Stimulated activated naive CD4-positive, alpha-beta T cell (primary cell): ENCODE measurements at regions not wholly inside any gene's neighbourhood (a gene's known extent, or its start where the extent isn't known, plus 50 kb on each side); places are given as distances from the start of the nearest gene placed in this dataset.
A peak's percentile ranks its signal among the peaks of the same experiment; 100 is the strongest.
"Not testable (repeated sequence)": the region's sequence is repeated elsewhere in the genome, so short reads cannot be mapped to it uniquely, and the experiment has no call there.

Experiments used
- DNase-seq, 6 experiments: peaks; one replicate each; lab custom pipeline; 2025; lab: John Stamatoyannopoulos, UW

DNA sequence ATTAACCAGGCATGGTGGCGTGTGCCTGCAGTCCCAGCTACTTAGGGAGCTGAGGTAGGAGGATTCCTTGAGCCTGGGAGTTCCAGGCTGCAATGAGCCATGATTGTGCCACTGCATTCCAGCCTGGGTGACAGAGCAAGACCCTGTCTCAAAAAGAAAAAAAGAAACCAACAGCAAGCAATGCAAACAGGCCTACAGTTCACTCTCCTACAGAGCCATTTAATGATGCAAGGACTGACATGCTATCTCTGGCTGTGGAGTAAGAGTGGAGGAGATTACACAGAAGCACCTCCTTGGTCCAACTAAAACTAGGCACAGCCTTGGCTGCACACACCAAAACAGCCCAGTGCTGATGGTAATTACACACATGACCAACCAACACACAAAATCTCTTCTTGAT, 127.5 kb upstream of the SOD1 start:
- no peak for DNase-seq

DNA sequence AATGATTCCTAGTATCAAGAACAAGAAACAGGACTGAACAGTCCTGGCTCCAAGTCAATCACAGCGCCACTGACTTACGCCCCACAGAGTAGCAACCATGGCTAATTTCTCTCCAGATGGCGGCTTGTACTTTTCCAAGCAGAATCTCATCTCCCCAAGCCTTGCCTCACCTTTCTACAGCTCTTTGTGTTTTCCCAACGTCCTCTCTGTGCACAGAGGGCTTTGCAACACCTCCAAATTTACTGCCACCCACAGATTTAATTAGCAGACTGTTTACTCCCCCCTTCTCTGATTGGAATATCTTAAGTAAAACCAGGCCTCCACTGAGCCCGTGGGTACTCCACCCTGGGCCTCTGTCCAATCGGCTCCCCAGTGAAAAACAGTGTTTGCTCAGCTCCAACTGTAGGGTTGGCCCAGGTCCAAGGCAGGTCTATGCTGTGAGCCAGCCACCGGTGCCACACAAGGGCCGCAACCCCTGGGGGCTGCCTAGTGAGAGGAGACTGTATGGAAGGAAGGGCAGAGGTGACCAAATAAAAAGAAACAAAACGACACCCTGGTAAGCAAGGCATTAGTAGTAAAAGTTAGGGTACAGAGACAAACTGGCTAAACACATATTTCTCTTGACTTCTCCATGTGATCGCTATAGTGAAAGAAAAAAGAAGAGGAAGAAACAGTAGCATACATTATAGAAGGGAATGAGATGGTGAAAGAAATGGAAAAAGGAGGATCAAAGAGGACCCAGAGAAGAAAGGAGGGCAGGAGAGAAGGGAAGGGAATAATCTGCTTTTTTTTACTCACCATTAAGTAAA, 128.4 kb upstream of the SOD1 start:
- no peak for DNase-seq

DNA sequence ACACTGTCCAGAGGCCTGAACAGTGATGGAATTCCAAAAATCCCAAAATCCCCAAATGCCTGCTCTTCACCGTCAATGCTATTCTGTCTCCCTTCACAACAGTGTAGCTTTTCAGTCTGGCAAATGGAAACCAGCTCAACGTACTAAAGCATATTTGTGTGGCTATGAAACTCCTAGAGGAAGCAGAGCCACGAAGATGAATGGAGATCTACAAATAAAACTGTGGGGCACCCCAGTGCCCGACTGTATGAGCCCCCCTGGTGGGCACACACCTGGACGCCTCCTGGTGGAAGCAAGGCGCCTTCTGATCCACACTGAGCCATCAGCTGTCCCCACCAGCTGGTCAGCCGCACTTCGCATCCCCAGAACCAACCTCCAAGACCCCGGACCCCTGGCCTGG, 129.1 kb upstream of the SOD1 start:
- no peak for DNase-seq

DNA sequence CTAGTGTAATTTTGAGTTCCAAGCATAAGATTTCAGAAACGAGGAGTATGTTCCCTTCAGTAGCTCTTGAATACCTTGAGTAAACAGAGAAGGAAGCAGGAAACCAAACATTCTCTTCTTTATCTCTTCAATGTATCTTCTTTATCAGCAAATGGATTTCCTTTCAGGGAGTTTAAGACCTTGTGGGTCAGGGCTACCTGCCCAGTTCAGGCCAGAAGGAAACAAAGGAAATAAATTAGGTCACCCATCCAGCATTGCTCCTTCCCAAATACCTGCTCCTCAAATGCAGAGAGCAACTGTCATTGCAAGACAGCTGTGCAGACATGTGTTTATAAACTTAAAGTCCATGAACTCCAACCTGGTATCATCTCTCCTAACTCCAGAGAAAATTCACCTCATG, 130.1 kb upstream of the SOD1 start:
- DNase-seq: no peak

DNA sequence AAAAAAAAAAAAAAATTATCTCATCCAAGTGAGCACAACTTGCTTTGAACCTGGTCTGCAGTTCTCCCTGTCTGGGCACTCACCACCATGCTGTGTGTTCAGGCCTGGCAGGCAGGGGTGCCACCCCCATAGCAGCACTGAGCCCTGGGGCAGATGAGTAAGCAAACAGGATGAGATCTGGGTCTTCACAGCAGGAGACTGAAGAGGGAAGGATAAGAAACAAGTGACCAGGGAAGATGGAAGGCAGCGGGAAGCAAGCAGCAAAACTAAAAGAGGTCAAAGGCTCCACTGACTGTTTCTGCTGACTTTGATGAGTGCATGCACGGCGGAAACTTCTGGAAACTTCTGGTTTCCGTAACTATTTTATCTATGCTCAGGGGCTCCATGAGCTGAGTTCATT, 133.5 kb upstream of the SOD1 start:
- no peak for DNase-seq

DNA sequence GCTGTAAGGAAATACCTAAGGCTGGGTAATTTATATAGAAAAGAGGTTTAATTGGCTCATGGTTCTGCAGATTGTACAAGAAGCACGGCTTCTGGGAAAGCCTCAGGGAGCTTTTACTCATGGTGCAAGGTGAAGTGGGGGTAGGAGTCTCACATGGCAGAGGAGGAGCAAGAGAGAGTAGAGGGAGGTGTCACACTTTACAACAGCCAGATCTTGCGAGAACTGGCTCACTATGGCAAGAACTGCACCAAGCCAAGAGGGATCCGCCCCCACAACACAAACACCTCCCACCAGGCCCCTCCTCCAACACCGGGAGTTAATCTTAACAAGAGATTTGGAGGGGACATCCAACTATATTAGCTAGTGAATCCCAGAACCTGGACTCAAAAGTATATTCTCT, 135.4 kb upstream of the SOD1 start:
- no peak for DNase-seq

DNA sequence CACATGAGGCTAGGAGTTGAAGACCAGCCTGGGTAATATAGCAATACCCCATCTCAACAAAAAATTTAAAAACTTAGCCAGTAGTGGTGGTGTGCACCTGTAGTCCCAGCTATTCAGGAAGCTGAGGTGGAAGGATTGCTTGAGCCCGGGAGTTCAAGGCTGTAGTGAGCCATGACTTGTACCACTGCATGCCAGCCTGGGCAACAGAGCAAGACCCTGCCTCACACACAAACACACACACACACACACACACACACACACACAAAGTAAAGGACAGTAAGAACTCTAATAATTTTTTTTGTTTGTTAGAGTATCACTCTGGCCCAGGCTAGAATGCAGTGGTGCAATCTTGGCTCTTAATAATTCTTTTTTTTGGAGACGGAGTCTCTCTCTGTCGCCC, 138.0 kb upstream of the SOD1 start:
- DNase-seq: no peak

DNA sequence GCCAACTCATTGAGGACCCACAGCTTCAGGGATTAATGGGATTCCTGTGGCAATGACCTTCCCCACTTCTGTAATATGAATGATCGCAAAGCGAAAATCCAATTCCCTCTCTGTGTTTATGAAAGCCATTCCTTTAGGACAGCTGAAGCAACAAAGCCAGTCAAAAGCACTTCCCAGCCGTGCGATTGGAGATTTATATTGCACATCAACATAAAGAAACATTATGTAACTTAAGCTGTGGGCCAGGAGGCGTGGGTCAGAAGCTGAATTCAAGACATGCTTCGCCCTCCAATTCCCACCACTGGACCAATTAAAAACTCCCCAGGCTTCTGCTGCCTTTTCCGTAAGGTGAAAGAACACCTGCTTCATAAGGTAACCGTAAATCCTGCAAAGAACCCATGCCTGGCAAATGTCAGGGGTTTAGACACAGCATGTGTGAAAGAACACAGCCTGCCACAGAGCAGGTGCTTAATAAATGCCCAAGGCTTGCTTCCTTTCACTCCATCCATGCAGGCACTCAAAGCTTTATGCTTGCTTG, 138.9 kb upstream of the SOD1 start:
- no peak for DNase-seq

DNA sequence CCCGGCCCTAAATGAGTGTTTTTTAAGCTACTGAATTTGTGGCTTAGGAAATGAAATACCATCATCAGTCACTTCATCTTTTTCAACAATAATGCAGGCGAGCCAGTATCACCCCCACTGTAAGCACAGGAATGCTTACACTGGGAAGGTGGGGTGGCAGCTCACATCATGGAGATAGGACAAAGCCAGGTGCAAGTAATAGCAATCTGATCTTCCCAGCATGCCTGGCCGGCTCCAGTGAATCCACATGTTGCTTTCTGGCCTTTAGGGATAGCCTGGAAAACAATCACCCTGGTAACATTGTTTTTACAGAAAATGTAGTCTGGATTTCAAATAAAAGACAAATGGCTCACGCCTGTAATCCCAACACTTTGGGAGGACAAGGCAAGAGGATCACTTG, 140.9 kb upstream of the SOD1 start:
- no peak for DNase-seq

DNA sequence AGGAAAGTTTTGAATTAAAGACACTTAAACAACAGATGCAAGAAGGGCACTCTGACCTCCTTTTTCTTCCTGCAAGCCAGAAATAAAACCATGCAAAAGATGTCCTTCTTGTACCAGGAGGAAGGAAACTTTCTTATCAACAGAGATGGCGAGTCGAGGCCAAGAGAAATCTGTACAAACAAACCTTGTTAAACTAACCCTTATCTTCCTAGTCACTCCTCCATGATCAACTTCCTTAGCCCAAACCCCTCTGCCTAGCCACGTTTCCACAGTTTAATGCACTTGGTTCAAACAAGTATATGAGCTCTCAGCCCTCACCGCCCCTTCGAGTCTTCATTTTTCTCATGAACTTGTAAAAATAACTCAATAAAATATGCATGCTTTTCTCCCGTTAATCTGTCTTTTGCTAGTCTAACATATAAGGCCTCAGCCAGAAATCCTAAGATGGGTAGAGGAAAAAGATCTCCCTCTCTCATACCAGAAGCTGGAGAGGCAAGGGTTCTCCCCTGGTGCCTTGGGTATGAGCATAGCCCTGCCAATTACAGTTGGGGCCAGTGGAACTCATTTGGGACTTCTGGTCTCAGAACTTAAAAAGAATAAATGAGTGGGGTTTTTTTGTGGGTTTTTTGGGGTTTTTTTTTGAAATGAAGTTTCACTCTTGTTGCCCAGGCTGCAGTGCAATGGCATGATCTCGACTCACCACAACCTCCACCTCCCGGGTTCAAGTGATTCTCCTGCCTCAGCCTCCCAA, 141.7 kb upstream of the SOD1 start:
- DNase-seq: no peak

DNA sequence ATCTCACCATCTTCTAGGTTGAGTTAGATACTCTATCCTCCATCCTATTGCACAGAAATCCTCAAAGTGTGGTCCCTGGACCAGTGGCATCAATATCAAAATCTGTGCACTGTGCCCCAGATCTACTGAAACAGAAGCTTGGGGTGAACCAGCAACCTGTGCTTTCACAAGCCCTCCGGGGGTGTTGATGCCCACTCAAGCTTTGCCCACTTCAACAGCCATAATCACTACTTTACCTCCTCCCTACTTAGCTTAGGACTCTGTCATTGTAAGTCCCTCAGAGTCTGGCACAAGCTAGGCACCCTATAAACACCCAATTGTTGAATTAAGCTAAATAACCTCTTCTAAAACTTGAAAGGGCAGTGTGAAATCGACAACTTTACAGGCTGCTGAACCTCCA, 144.2 kb upstream of the SOD1 start:
- DNase-seq: no peak

DNA sequence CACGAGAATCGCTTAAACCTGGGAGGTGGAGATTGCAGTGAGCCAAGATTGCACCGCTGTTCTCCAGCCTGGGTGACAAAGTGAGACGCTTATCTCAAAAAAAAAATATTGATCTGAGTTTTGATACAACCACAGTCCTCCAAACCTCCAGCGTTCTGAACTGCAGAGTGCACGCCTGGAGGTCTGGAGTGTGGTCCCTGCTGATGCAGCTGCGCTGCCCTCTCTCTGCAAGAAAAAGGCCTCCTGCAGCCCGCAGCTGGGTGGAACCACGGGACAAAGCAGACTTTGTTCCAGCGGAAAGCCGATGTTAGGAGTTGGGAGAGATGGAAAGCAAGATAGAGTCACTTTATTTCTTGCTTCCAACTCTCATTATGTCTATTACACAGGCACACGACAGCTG, 144.9 kb upstream of the SOD1 start:
- DNase-seq: no peak

DNA sequence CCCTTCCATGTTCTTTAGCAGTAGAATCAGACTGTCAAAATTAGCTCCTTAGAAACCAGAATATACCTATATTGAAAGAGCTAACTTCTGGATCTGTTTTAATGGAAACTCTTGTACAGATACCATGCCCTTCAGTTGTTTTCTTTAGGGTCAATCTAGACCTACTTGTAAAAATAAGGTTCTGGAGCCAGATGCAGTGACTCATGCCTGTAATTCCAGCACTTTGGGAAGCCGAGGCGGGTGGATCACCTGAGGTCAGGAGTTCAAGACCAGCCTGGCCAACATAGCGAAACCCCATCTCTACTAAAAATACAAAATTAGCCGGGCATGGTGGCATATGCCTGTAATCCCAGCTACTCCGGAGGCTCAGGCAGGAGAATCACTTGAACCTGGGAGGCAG, 146.0 kb upstream of the SOD1 start:
- DNase-seq: not testable (repeated sequence)

DNA sequence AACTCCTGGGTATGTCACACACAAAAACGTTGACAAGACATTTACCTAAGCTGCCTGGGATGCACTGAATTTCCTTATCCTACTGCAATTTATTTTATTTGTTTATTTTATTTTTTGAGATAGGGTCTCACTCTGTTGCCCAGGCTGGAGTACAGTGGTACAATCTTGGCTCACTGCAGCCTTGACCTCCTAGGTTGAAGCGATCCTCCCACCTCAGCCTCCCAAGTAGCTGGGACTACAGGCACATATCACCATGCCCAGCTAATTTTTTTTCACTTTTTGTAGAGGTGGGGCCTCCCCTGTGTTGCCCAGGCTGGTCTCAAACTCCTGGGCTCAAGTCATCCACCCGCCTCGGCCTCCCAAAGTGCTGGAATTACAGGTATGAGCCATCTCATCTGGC, 147.5 kb upstream of the SOD1 start:
- DNase-seq: not testable (repeated sequence)

DNA sequence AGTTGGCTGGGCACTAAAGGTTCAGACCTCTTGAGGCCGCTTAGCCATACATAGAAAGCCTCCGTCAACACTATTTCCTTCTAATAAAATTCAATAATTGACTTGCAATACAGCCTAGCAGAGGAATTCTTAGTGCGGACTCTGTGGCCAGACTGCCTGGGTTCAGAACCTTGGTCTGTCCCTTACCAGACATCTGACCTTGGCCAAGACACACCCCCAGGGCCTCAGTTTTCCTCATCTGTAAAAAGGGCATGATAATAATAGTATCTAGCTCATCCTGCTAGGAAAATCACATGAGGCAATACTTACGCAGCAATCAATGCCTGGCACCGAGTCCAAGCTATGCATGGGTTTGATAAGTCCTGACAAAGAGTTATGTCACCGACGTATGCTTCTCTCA, 148.2 kb upstream of the SOD1 start:
- no peak for DNase-seq

DNA sequence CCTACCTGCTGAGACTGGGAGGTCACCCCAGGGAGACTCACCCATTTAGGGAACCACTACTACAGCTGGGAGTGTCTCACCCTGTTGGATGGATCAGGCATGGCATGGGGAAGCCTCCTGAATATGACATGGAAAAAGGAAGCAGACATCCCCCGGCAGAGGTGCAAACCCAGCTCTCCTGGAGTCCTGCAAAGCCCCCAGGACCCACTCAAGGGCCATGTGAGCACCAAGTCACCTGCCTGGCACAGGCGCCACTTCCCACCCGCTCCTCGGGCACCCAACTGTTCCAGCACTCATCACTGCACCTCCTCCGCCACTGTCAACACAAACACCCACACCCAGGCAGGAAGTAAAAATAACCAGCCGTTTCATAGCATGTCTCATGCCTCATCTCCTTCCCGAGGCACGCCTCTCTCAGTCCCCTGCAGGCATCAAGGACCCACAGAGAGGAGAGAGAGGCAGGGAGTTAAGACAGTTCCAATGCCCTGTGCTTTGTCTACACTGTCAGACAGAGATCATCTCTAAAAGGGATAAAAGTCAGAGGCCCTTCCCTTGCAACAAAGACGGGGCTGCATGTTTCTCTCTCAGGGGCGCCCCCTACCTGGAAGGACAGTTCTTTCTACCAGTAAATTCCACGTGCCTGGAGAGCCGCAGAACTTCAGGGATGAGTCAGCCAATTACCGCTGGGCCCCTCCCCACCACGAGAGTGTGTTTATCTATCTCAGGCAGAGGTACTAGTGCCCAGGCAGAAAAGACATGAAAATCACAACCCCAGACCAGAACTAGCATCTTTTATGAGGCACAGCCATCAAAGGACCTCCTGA, 150.1 kb upstream of the SOD1 start:
- DNase-seq: peak; percentile 11 to 72 (median 28)

DNA sequence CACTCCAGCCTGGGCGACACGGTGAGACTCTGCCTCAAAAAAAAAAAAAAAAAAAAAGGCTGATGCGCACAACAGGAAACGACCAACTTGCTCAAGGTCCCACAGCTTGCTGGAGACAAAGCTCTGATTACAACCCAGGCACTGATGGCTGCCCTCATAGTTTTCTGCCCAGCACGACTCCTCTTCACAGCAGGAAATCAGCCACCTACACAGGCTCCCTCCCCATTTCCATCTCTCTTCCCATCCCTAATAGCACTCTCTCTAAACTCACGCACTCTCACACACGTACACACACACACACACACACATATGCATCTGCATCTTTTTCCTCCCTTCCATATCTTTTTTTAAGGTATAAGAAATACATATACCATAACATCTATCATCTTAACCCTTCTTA, 153.5 kb upstream of the SOD1 start:
- peak in 1 of 6 experiments; percentile 7 for DNase-seq

DNA sequence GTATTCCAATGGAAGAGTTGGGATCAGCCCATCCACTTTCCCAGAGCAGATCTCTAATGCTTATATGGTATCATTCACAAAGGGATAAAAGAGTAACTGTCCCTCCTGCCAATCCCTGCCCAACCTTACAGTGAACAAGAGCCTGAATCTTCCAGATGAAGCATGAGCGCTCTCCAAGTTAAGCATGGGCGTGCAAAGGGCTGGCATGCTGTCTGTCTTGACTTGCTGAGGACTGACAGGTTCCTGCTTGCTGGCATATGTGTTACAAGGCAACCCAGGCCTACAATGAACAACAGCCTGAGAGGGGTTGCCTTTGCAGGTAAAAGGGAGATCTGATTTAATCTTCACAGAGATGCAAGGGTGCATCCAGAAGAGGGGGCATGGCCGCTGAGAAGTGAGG, 155.6 kb upstream of the SOD1 start:
- no peak for DNase-seq

DNA sequence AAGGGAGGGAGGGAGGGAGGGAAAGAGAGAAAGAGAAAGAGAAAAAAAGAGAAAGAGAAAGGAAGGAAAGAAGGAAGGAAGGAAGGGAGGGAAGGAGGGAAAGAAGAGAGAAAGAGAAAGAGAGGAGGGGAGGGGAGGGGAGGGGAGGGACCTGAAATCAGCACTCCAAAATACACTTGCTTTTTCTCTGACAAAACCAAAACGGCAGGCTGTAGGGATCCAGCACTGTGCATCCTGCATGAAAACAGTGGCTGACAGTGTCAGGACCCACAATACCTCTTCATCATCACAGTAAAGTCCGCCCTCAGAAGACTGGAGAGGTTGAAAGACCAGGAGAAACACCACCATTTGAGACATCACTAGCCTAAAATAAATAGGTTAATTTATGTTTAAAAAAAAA, 156.0 kb upstream of the SOD1 start:
- DNase-seq: no peak

DNA sequence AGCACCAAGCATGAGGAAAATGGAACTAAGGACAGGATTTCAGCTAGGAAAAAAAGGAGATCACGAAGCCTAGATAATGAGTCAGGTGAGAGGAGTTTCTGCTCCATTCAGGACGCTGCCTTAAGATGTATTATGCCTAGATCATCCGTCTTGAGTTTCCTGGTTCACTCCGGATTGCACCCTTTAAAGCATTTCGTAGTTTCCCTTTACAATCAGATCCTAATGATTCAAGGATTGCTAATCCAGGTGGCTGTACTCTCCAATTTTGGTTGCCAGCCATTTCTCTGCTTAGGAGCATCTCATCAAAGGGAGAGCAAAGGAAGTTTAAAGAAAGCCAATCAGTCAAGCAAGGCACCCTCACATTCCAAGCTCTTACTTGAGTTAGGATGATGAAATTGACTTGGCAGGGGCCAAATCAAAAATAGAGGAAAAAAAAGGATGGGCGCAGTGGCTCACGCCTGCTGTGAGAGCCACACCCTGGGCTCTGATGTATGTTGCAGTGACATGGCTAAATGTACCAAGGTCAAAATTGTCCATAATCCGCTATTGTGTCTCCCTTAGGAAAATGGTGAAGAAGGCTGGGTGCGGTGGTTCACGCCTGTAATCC, 156.9 kb upstream of the SOD1 start:
- DNase-seq: no peak

DNA sequence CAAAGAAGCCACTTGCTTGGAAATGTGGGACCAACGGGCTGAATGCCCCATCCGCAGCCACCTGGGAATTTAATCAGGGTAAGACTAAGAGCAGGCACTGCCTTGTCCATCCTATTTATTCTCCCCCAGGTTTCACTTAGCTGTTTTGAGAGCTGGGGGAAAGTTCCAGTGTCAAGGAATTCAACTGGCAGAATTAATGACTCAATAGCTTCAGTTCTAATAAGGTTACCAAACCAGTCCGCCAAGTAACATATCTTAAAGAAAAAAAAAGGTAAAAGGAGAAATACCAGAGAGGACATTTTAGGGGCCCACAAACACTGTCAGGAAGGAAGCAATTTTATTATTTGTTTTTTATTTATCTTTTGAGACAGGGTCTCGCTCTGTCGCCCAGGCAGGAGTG, 157.6 kb upstream of the SOD1 start:
- DNase-seq: no peak

DNA sequence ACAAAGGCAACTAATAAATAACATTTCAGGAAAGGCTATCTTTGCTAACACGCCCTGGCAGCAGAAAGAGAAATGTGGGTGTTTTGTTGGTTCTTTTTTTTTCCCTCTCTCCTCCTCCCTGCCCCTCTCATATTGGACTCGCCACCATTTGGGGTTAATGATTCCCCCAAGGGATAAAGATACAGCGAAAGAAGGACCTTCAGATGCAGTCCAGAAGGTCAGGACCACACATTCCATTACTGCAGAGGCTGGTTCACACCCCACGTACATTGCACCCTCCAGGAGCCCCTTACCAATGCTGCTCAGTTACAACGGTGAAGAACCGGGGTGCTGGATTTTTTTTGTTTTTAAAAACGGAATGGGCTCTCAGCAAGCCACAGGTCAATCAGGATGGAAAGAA, 156.9 kb upstream of the TIAM1 start:
- no peak for DNase-seq
